Mucosa of descending colon (tissue), 3 donors: ENCODE measurements at regions not wholly inside any gene's neighbourhood (a gene's known extent, or its start where the extent isn't known, plus 50 kb on each side); places are given as distances from the start of the nearest gene placed in this dataset.

Experiments
- ATAC-seq: fragments of 200-7000 bp; cut with Tn5 transposase; one replicate; pipeline ENCODE4 v1.9.1; 2020; ENCODE audit warnings: mild to moderate bottlenecking, moderate library complexity
- DNase-seq, 3 donors: peaks; one replicate each; pipeline ENCODE4 v3.0.0-alpha.2; 2020
- H3K36me3 ChIP-seq: fragments of 200-600 bp; one replicate; pipeline ENCODE4 v1.8.0; 2021; ENCODE audit warnings: low read depth, mild to moderate bottlenecking
- H3K4me1 ChIP-seq: fragments of 200-600 bp; one replicate; pipeline ENCODE4 v1.8.0; 2021; ENCODE audit warnings: low read depth, mild to moderate bottlenecking
- H3K4me3 ChIP-seq: fragments of 200-600 bp; one replicate; pipeline ENCODE4 v1.8.0; 2021; ENCODE audit warnings: mild to moderate bottlenecking
- H3K9me3 ChIP-seq: fragments of 200-600 bp; one replicate; pipeline ENCODE4 v1.8.0; 2021; ENCODE audit warnings: mild to moderate bottlenecking
- intact Hi-C, 2 donors: fragments of 100-400 bp; cut with DNase I in 1 of 2; cut with micrococcal nuclease in 1 of 2; formaldehyde crosslinking; loops; one replicate each; pipeline versions ENCODE4 v1.11.0 to v1.11.1; 2022; cut with DNase I, micrococcal nuclease
- TF ChIP-seq, protein P1 (sequence below): fragments of 200-600 bp; IDR thresholded peaks from one replicate; pipeline ENCODE4 v1.8.0; 2022; ENCODE audit warnings: antibody characterized with exemption, mild to moderate bottlenecking
- donor health status: DM: no; HTN: no; CAD: no; lungs with moderate emphysema.
- donor health status: DM: no; HTN: no; CAD: no.
- donor health status: DM: no; HTN: yes; CAD: no.

GRCh38 chr16:6160303-6160702 is 1062.7 kb upstream of the EEF2KMT start:
- intact Hi-C loops, result no loop called here
- H3K4me3 ChIP-seq, result no peak overlapping the region
- TF ChIP-seq, protein P1, sequence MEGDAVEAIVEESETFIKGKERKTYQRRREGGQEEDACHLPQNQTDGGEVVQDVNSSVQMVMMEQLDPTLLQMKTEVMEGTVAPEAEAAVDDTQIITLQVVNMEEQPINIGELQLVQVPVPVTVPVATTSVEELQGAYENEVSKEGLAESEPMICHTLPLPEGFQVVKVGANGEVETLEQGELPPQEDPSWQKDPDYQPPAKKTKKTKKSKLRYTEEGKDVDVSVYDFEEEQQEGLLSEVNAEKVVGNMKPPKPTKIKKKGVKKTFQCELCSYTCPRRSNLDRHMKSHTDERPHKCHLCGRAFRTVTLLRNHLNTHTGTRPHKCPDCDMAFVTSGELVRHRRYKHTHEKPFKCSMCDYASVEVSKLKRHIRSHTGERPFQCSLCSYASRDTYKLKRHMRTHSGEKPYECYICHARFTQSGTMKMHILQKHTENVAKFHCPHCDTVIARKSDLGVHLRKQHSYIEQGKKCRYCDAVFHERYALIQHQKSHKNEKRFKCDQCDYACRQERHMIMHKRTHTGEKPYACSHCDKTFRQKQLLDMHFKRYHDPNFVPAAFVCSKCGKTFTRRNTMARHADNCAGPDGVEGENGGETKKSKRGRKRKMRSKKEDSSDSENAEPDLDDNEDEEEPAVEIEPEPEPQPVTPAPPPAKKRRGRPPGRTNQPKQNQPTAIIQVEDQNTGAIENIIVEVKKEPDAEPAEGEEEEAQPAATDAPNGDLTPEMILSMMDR, result no peak
- ATAC-seq (no peak), DNase-seq (no peak)
- no peaks in the 10 kb centered on the region for H3K9me3 ChIP-seq
- H3K4me1 ChIP-seq, result no peaks in the 10 kb centered on the region
- no peaks in the 10 kb centered on the region for H3K36me3 ChIP-seq

GRCh38 chr16:6157806-6158205 is 1060.2 kb upstream of the EEF2KMT start:
- intact Hi-C loops, result no loop called here
- Histone ChIP-seq H3K36me3 (no peaks in the 10 kb centered on the region), H3K9me3 (no peaks in the 10 kb centered on the region), H3K4me3 (no peak overlapping the region), H3K4me1 (no peaks in the 10 kb centered on the region)
- DNase-seq (no peak), ATAC-seq (no peak)
- TF ChIP-seq, protein P1, result no peak

DNA sequence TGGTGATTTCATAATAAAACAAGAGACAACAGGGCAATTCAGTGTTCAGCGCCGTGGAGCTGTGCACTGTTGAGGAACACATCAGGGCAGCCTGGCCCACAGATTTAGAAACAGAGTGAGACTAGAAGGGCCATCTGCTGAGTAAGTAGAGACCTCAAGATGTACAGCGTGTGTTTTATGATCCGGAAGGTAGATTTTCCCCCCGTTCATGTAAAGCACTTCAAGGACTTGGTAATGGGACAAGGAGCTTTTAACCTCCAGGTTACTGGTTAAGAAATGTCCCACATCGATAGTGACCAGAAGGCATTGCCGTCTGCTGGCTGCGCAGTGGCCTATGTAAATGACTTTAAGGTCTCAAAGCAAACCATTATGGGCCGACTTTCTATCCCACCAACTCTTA is 1057.7 kb upstream of the EEF2KMT start:
- no peak for ATAC-seq
- H3K4me1 ChIP-seq, result no peaks in the 10 kb centered on the region
- H3K9me3 ChIP-seq, result no peaks in the 10 kb centered on the region
- no peaks in the 10 kb centered on the region for H3K36me3 ChIP-seq
- TF ChIP-seq, protein P1, result no peak
- intact Hi-C loops, result no loop called here
- H3K4me3 ChIP-seq, result no peak overlapping the region
- DNase-seq, result no peak

- no peaks in the 10 kb centered on the region for H3K4me1 ChIP-seq
- H3K9me3 ChIP-seq, result no peaks in the 10 kb centered on the region
- no peak for ATAC-seq
- intact Hi-C loops, result no loop called here
- no peaks in the 10 kb centered on the region for H3K36me3 ChIP-seq
- H3K4me3 ChIP-seq, result no peak overlapping the region
- no peak for DNase-seq
- TF ChIP-seq, protein P1, result no peak
These were observed 1056.3 kb upstream of the EEF2KMT start for GRCh38 chr16:6153901-6154300.

GRCh38 chr16:6149031-6149430 is 1051.4 kb upstream of the EEF2KMT start:
- Histone ChIP-seq H3K4me1 (no peaks in the 10 kb centered on the region), H3K9me3 (no peaks in the 10 kb centered on the region), H3K36me3 (no peaks in the 10 kb centered on the region), H3K4me3 (no peak overlapping the region)
- ATAC-seq (no peak), DNase-seq (no peak)
- intact Hi-C loops, result no loop called here
- TF ChIP-seq, protein P1, result no peak

GRCh38 chr16:6148361-6148760 is 1050.8 kb upstream of the EEF2KMT start:
- H3K4me1 ChIP-seq, result no peaks in the 10 kb centered on the region
- no peak for DNase-seq
- intact Hi-C loops, result no loop called here
- no peaks in the 10 kb centered on the region for H3K9me3 ChIP-seq
- no peak for ATAC-seq
- no peaks in the 10 kb centered on the region for H3K36me3 ChIP-seq
- TF ChIP-seq, protein P1, result no peak
- H3K4me3 ChIP-seq, result no peak overlapping the region
